SK-N-MC (cell line): ENCODE measurements at regions not wholly inside any gene's neighbourhood (a gene's known extent, or its start where the extent isn't known, plus 50 kb on each side); places are given as distances from the start of the nearest gene placed in this dataset.

Experiments
- EZH2 ChIP-seq: fragments of 200-600 bp; sonication (generic); IDR thresholded peaks from one replicate; pipeline ENCODE4 v1.6.1; 2017; ENCODE audit warnings: antibody characterized with exemption
- POLR2AphosphoS5 ChIP-seq: IDR thresholded peaks from 2 replicates; pipeline ENCODE4 v1.6.1; 2012; ENCODE audit warnings: mild to moderate bottlenecking, low read depth, low read length, borderline replicate concordance

GRCh38 chr20:48390981-48391380 lies 436.8 kb downstream of the PREX1 start:
- TF ChIP-seq POLR2AphosphoS5, result no peak
- no peak for TF ChIP-seq EZH2
